K562 (cell line): ENCODE measurements at regions not wholly inside any gene's neighbourhood (a gene's known extent, or its start where the extent isn't known, plus 50 kb on each side); places are given as distances from the start of the nearest gene placed in this dataset.

ENCODE experiments used
- CEBPZ ChIP-seq: fragments of 150-350 bp; IDR thresholded peaks from 2 replicates; pipeline ENCODE4 v1.6.1; 2014; ENCODE audit warnings: low read depth, mild to moderate bottlenecking, low read length, borderline replicate concordance
- CTCF ChIP-seq, 3 experiments: IDR thresholded peaks in 2 of 3; conservative IDR thresholded peaks in 1 of 3; 2 replicates each; pipeline ENCODE4 v1.5.1; 2011 to 2012; ENCODE audit warnings: low read length in 3 of 3, mild to moderate bottlenecking in 3 of 3, control low read depth in 2 of 3, improper control_type of control experiment in 1 of 3, inconsistent platforms in 1 of 3, low read depth in 1 of 3, mixed read lengths in 1 of 3, moderate library complexity in 1 of 3; ENCODE audit not compliant: insufficient read depth in 2 of 3
- RAD21 ChIP-seq, 2 experiments: fragments of 250-450 bp in 1 of 2; fragments of 450-650 bp in 1 of 2; sonication (Bioruptor Pico) in 1 of 2; formaldehyde crosslinking in 1 of 2; IDR thresholded peaks in 1 of 2; conservative IDR thresholded peaks in 1 of 2; 2 replicates each; pipeline versions ENCODE4 v1.4.0 to v1.8.0; 2020 to 2022; ENCODE audit warnings: mild to moderate bottlenecking in 2 of 2, moderate library complexity in 1 of 2
- ZBTB33 ChIP-seq: sonication (generic); formaldehyde crosslinking; IDR thresholded peaks from 2 replicates; pipeline ENCODE4 v1.8.1; 2023; ENCODE audit warnings: mild to moderate bottlenecking, missing genetic modification reagents
- ZNF354B ChIP-seq: fragments of 250-450 bp; sonication (Bioruptor Pico); IDR thresholded peaks from 2 replicates; pipeline ENCODE4 v1.4.0; 2020

- TF ChIP-seq RAD21 (CRISPR knock-in tag; conservative IDR thresholded peaks at IDR 0.05 in 1 of 2, IDR thresholded peaks at IDR 0.05 in 1 of 2) (no peak), ZBTB33 (no peak), CEBPZ (no peak), ZNF354B (CRISPR knock-in tag) (no peak), CTCF (IDR thresholded peaks at IDR 0.05 in 2 of 3, conservative IDR thresholded peaks at IDR 0.05 in 1 of 3; ENCODE audit: insufficient read depth in 2 of 3, low read depth in 1 of 3, low read length in 3 of 3) (no peak)
Observed at GRCh38 chr3:88983458-88983857, 124.0 kb upstream of the EPHA3 start.
